ENCODE measurements at regions not wholly inside any gene's neighbourhood (a gene's known extent, or its start where the extent isn't known, plus 50 kb on each side); places are given as distances from the start of the nearest gene placed in this dataset.
"Not testable (repeated sequence)": the region's sequence is repeated elsewhere in the genome, so short reads cannot be mapped to it uniquely, and the experiment has no call there.

DNA sequence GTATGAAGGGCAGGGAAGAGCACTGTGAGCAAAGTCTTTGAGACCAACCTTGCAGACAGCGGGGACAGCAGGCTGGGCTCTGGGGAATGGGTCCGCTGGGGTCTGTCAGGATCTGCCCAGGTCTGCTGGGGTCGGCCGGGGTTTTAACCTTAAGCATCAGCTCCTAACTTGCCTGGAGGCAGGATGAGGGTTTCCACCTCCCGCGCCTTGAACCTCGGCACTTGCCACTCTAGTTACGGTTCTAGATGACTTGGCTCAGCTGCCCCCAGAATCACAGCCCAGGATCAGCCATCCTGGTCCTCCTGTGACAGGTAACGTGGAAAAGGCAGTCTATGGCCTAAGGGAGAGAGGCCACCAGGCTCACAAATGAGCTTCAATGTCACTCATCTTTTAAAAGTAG is 50.4 kb upstream of the CACUL1 start:
- DNase-seq: no peak

DNA sequence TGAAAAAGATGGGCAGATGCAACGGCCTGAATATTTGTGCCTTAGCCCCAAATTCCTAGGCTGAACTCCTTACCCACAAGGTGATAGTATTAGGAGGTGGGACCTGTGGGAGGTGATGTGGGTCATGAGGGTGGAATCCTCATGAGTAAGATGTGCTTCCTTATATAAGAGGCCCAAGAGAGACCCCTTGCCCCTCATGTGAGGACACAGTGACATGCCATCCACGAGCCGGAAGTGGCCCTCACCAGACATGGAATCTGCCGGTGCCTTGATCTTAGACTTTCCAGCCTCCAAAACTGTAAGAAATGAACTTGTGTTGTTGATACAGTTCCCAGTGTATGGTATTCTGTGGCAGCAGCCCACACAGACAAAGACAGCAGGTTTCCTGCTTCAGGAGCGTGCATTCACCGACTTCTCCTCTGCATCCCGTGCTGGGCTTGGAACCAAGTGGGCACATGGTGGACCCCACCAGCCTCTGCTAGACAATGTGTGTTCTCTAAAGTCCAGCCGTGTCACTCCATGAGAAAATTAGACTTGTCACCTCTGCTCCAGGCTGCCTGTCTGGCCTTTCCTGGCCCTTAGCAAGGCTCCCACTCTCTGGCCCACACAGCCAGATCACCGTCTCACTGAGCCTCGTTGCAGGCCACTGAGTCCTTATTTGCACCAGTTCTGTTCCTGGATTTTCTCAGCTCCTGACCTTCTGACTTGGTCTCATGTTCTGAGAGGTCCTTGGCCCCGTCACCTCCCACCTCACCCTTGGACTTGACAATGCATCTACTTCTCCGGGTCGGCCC is 52.9 kb upstream of the CACUL1 start:
- no peak for DNase-seq

DNA sequence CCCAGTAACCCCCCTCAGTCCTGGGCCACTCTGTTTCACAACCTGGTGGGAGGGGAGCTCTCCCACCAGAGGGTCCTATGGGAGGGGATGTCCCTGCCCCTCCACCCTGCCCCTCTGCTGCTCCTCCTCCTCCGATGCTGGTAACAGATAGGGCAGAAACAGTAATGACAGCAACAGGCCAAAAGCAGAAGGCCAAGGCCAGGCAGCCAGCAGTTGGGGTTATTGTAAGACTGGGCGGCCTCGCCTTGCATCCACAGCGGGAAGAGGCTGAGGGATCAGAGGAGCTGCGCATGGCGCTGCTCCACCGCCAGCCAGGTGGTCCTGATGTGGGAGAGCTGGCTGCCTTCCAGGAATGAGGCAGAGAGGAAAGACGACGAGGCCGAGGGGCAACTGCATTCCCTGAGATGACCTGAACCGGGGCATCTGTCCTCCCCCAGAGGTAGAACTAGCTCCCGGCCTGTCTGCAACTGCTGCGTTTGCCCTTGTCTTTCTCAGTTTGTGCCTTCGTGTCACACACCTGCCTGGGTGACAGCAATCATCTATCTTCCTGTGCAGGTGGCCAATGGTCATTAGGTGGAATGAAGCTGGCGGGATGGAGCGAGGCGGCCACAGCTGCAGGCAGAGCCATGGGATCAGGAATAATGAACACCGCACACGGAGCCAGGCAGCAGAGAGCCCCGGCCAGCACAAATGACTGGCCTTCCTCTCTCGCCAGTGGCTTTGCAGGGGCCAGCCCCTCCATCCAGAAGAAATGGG is 54.0 kb upstream of the CACUL1 start:
- DNase-seq: no peak

DNA sequence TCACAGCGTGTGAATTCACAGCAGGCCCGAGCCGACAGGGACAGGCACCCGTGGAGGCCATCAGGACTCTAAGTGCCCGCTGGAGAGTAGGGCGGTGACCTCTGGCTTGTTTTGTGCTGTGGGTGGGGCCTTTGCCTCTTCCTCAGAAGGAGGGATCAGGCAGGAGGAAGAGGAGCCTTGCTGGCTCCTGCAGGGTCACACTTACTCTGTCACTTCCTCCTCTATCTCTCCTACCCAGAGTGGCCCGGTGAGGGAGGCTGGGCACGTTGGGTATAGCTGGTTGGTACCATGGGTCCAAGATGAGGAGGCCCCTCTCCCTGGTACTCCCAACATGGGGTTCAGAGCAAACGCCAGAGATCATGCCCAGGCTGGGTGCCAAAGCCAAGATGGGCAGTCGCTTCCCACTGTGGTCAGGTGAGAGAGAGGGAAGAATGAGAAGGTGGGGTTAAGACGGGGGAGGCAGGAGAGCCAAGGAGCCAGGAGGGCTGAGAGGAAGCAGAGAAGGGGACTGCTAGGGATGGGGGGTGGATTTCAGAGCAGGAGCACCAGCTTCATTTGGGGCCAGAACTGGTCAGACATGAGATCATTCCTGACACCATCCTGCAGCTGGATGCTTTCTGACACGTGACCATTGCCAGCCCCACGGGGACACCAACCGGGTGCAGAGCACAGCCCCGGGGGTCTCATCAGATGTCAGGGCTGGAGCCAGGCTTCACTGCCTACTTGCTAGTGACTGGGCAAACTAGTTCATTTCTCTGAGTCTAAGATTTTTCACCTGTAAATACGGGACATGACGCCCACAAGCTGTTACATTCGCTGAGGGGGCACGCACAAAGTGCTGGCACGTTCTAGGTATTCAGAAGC is 54.8 kb upstream of the CACUL1 start:
- DNase-seq: no peak

DNA sequence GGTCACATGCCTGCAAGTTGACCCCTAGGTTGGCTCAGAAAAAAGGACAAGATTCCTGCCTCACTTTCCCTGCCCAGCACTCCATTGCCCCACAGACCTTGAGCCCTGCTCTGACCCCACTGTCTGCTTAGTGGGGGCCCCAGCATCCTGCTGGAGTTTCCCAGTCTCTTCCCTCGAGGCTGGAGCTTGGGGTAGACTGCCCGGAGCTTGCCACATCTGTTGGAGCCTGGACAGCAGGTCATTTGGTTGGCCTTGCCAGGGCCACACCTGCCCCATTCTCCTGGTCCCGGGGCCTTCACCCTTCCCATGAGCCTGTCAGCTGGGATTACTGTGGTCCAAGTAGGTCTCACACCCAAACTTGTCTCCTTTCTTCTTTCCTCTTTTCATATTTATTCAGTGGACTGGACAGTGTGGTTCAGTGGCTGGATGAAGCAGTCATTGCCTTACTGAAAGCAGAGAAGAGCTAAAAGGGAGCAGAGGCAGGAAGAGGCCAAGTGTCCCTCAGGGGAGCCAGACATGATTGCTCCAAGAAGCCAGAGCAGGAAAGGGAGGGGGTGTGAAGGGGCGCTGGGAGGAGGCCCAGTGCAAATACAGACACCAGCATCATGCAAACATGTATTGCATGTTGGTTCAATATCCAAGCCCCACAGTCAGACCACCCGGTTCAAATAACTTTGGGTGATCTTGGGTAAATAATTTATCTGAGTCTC is 56.2 kb upstream of the CACUL1 start:
- DNase-seq: no peak

DNA sequence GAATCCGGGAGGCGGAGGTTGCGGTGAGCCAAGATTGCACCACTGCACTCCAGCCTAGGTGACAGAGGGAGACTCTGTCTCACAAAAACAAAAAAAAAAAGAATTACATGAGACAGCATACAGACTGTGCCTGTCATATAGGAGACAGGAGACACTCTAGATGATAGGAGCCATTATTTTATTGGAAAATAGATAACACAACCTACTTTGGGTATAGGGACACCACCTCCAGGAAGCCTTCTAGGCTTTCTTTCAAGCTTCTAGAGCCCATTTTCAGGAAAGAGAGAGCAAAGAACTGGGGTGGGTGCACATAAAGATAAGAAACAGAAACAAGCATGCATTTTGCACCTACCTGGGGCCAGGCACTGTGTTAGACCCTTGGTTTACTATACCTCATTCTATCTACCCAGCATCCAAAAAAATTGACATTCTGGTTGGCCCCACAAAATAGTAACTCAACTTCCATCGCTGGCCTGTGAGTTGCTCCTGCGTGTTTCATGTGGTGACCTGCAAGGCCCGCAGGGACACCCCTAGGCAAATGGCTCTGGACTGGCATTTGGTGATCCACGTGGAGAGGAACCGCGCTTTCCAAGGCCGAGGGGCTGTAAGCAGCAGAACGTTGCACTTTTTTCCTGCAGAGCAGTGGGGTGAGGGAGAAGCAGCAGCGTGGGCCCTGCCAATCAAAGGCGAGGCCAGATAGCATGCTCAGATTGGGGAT is 57.1 kb upstream of the CACUL1 start:
- no peak for DNase-seq

DNA sequence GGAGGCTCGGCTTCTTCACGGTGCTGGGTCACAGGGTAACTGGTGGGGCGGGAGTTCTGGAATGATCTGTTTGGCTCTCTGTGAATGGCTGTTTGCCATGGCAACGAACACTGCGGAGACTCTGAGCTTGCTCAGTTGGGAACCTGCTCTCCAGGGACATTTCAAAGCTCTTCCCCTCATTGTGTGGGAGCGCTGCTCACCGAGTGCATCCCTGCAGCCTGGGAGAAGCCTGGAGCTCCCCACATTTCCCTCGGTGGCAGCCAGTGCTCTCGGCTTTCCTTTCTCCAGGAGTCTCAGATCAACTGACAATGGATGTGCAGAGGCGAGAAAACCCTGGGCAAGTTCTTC is 57.6 kb upstream of the CACUL1 start:
- no peak for DNase-seq

DNA sequence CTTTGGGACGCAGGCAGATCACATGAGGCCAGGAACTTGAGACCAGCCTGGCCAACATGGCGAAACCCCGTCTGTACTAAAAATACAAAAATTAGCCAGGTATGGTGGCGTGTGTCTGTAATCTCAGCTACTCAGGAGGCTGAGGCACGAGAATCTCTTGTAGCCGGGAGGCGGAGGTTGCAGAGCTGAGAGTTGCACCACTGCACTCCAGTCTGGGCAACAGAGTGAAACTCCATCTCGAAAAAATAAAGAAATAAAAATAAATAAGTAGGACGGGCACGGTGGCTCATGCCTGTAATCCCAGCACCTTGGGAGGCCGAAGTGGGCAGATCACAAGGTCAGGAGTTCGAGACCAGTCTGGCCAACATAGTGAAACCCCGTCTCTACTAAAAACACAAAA is 58.2 kb upstream of the CACUL1 start:
- DNase-seq: not testable (repeated sequence)

DNA sequence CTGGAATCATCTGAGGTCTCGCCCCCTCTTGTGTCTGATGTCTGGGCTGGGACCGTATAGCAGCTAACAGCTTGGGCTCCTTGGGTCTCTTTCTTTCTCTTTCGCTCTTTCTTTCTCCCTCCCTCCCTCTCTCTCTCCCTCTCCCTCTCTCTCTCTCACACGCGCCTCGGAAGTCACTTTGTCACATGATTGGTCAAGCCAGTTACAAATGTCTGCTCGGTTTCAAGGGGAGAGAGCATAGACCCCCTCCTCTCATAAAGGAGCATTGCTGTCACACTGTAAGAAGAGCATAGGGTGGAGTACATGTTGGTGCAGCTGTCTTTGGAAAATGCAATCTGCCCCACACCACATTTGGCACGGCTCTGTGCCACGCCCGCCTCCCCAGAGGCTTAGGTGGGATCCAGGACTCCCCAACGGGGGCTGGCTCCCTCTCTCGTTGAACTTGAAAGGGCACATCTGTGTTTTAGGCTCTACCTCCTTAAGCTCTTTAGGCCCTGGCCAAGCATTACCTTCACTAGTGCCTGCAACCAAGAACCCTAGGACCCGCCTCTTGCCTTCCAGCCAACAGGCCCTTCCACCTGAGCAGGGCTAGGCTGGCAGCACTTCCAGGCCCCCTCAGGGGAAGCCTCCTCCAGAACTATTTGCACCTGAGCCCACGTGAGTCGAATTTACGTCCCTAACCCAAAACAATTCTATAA is 61.9 kb upstream of the CACUL1 start:
- DNase-seq: no peak

DNA sequence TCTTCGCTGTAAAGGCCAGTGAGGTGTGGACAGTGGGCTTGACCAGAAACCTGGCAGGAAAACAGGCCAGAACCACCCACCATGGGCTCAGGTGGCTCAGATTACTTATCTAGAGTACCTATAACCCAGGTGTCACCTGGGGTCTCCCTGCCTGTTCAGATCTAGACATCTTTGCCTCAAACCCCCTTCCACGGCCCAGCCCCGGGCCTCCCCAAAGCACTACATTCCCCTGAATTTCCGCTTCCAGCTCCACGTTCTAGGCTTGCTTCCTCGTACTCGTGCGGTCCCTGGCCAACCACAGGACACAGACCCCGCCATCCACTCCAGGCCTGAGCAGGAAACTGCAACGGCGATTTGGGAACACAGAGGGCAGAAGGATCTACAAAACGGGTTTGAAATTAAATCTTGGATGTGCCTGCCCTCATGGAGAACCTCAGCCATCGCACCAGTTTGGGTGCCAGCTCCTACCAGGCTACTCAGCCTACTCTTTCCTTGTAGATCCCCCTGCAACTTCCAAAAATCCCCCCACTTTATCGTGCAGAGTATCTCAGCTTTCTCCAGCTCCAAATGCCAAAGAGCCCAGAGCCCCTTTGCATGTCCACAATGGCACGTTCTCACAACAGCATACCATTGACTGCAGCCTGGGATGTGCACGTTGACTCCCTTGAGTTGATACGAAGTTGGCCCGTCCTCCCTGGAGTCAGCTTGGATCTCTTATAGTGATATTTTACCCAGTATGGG is 62.7 kb upstream of the CACUL1 start:
- DNase-seq: no peak

DNA sequence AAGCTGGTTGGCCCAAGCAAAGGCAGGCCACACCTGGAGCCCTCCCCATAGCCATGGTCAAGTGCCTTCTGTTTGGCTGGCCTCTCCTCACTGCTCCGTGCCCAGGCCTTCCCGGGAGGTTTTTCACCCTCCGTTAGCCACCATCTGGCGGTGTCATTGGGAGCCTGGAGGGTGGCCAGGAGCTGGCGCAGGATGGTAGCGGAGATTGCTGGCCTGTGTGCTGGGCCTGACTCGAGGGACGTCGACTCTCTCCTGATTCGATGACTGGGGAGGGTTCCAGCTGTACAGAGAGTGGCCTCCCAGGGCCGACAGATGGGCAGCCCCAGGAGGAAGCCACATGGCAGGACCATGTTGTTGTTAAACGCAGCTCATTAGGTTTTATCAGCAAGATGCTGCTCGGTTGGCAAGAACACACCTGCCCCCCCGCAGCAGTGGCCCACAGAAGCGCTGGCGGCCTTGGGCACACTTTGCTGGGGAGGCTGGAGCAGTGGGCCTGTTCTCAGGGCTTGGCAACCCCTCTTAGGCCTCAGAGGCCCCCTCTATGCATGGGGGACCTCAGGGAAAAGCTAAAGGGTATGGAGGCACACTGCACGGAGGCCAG is 64.0 kb upstream of the CACUL1 start:
- DNase-seq: peak; percentile 96

DNA sequence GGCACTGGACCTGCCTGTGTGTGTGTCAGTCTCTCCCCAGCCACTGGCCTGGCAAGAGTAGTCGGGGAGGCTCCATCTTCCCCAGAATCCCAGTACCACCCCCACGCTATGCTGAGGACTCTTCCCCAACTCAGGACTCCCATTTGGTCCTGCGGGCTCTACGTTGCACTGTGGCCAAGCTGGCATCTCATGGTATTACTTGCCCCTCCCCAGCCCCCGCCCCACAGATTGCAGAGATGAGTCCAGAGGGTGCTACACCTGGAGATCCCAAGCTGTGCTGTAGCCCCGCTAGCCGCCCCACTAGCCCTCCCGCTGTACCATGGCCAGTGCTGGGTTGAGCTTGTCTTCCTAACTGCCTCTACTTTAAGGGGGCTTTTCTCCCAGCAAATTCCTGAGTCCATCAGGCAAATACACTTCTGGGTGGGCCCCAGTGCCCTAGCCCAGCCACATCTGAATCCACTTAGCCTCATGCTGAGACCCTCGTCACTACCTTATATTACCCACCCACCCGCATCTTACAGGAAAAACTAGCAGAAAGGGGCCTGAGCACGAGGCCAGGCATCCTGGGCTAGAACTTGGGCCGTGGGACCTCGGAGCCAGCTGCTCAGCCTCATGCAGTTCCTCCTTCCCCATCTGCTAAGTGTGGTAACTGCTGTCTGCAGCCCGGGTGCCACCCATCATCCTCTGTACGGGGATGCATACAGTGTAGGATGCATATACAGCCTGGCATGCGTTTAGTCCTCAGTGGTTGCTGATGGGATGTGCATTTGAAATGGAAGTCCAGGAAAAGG is 65.8 kb upstream of the CACUL1 start:
- no peak for DNase-seq

DNA sequence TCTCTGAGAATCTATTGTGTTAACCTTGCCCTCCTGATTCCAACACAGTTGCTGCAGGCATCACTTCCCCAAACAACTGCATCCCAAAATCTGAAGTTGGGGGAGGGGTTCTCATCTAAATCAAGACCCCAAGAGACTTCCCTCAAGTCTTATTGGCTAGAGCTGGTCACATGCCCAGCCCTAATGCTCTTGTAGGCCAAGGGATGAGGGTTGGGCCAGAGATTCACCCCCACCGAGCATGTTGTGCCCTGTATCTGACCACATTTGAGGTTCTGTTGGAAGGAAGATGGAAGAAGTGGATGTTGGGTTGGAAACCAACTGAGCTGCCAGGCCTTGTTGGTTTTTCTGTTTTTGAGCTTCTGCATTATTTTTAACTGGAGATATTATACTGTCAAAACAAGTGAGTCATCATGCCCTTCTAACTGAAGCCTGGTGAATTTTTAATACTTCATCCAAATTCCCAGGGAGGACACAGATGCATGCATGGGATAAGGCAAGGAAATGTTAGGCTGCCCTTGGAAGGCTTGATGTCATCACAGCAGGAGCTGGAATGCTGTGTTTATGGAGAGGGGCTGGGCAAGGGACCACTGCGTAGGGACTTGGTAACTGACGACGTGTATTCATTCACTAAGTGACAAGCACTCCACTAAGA is 68.6 kb upstream of the CACUL1 start:
- DNase-seq: no peak

DNA sequence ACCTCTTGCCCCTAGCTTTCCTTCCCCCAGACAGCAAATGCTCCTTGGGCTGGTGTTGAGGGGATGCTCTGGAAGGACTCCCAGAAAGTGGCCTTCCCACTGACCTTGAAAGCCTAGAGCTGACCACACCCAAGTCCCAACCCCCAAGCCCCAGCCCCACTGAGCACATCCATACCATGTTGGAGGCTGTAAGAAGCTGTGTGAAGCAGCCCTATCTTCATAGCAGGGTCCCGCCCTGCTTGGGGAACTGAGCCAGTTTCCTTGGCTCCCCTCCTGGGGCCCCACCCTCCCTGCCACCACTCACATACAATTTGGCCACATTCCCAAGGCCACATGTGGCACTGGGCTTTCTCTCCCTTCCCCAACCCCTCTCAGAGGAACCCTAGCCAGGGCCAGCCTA is 72.3 kb upstream of the CACUL1 start:
- no peak for DNase-seq

DNA sequence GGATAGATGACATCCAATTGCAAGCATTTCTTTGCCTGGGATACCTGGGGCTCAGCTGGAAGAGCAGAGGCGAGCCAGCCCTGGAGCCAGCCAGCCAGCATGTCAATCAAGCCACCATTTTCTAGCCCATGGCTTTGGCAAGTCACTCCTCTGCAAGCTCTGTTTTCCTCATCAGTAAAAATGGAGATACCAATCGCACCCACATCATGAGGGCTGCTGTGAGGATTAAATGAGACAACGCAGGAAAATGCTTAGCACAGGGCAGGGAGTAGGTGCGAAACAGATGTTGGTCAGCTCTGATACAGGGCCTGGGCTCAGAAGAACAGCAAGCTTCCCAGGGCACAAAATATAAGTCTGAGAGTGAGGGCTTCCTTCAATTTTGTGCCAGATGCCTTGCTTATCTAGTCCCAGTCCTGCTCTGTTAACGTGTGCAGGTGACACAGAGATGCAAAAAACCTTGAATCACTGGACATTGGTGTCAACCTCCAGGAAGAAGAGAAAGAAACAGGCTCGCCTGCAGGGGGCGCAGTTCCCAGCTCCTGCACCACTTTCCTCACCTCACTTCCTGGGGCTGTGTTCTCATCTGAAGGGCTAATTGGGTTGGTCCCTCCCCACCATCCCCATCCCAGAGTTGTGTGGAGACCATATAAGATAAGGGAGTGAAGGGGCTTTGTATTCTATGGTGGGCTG is 72.8 kb upstream of the CACUL1 start:
- DNase-seq: no peak

DNA sequence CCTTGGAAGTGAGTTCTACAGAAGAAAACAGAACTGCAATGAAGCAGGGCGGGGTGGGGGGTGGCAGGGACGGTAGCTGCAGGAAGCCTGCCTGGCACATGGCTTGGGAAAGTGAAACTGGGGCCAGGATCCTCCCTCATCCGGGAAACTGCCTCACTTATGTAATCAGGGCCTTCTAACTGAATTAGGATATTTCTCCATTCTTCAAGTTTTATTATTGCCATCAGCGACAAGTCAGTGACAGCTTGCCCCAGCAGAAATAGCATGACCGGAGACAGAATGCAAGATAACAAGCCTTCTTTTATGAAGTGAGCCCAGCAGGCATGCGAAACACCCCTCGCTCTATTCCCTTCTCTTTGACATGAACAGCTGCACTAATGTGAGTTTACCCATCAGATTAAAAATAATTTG is 77.5 kb upstream of the CACUL1 start:
- DNase-seq: no peak

DNA sequence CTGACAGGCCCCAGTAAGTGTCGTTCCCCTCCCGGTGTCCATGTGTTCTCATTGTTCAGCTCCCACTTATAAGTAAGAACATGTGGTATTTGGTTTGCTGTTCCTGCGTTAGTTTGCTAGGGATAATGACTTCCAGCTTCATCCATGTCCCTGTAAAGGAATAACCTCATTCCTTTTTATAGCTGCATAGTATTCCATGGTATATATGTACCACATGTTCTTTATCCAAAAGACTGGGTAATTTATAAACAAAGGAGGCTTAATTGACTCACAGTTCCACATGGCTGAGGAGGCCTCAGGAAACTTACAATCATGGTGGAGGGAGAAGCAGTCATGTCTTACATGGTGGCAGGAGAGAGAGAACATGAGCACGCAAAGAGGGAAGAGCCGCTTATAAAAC is 79.6 kb upstream of the CACUL1 start:
- not testable (repeated sequence) for DNase-seq

DNA sequence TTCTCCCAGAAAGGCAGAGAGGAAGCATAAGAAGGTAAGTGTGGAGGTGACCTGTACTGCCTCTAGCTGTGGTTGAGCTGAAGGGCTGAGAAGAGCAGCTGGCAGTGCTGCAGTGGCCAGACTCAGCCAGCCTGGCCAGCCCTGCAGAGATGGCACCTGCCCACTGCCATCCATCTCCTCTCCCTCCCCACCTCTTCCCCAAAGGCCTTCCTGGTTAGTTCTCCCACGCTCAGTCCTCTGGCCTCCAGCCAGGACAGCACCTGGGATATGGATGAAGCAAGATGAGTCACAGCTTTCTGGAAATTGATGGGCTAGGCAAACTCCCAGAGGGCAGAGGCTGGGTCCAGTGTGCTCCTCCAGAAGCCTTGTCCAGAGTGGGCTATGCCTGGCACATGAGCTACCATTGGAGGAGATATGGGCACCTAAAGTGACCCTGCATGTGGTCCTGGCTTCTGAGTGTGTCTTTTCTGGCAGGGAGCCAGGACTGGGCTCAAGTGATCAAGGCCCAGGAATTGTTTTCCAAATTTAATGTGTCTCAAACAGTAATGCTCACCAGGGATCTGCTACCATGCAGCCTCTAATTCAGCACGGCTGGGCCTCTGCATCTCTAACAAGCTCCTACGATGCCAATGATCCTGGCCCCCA is 81.0 kb upstream of the CACUL1 start:
- peak; percentile 49 for DNase-seq

Data from NCI-H1092 treated with DMSO at 0.1 percent for 48 hours (cell line).